K562 (cell line): ENCODE measurements at regions not wholly inside any gene's neighbourhood (a gene's known extent, or its start where the extent isn't known, plus 50 kb on each side); places are given as distances from the start of the nearest gene placed in this dataset.

ENCODE experiments used
- ATAC-seq: fragments of 200-7000 bp; cut with Tn5 transposase; 3 replicates; pipeline ENCODE4 v1.9.1; 2020; ENCODE audit warnings: moderate library complexity
- BruUV-seq: library from RNA; stranded (reverse); fragments of 400-500 nt; replicated peaks from 2 replicates; lab custom pipeline; 2021; lab: Mats Ljungman, UMichigan
- CTCF ChIA-PET: fragments of 300-600 bp; formaldehyde crosslinking; extraction: SDS; loops from one replicate; lab custom pipeline; 2021; ENCODE audit warnings: low intra/inter-chr PET ratio; lab: Yijun Ruan, JAX
- POLR2A ChIA-PET: fragments of 300-600, 350-650 bp; sonication (Branson Sonifier 250); formaldehyde crosslinking; extraction: SDS; loops from one replicate; lab custom pipeline; 2021; ENCODE audit warnings: antibody characterized with exemption, inconsistent platforms; lab: Yijun Ruan, JAX
- DNase-seq, 4 experiments: peaks; one replicate each; pipeline versions ENCODE4 v3.0.0 to v3.0.0-alpha.2; 2011 to 2018; ENCODE audit warnings: low spot score in 3 of 4, mixed read lengths in 3 of 4; ENCODE audit errors: extremely low read depth in 1 of 4
- FAIRE-seq: peaks from 2 replicates; lab custom pipeline; 2011; peaks lifted over from hg19 to GRCh38; lab: Jason Lieb, UNC
- H2AFZ ChIP-seq: 2 replicates; pipeline ENCODE4 v1.6.0; 2011; ENCODE audit warnings: low read depth, low read length, control low read depth, inconsistent platforms
- H3K27ac ChIP-seq: fragments of 200-600 bp; 3 replicates; pipeline ENCODE4 v1.8.0; 2011; ENCODE audit warnings: low read depth, mild to moderate bottlenecking, control low read depth, inconsistent platforms, low read length, moderate library complexity, mixed read lengths; ENCODE audit errors: extremely low read depth
- H3K27me3 ChIP-seq, 2 experiments: fragments of 300-600 bp in 1 of 2; 2 replicates in 1 of 2; 3 replicates in 1 of 2; pipeline versions ENCODE4 v1.6.0 to v1.8.0; 2011; ENCODE audit warnings: inconsistent platforms in 2 of 2, low read length in 2 of 2, mild to moderate bottlenecking in 1 of 2, mixed read lengths in 1 of 2, moderate library complexity in 1 of 2; ENCODE audit not compliant: control insufficient read depth in 2 of 2, insufficient read depth in 2 of 2
- H3K36me3 ChIP-seq: fragments of 300-600 bp; 3 replicates; pipeline ENCODE4 v1.8.0; 2011; ENCODE audit warnings: mild to moderate bottlenecking, low read length, inconsistent platforms; ENCODE audit not compliant: control insufficient read depth, insufficient read depth
- H3K4me1 ChIP-seq, 2 experiments: fragments of 200-600 bp in 1 of 2; replicated peaks in 1 of 2; 2 replicates in 1 of 2; 3 replicates in 1 of 2; pipeline versions ENCODE4 v1.5.1 to v1.8.0; 2011; ENCODE audit warnings: inconsistent platforms in 2 of 2, low read length in 2 of 2, mild to moderate bottlenecking in 1 of 2, mixed read lengths in 1 of 2, moderate library complexity in 1 of 2; ENCODE audit not compliant: control insufficient read depth in 2 of 2, insufficient read depth in 2 of 2
- H3K4me2 ChIP-seq: 2 replicates; pipeline ENCODE4 v1.6.1; 2011; ENCODE audit warnings: low read length, control low read depth, inconsistent platforms, mixed read lengths; ENCODE audit not compliant: insufficient read depth
- H3K4me3 ChIP-seq: fragments of 200-600 bp; sonication (generic), shearing (Covaris generic); 2 replicates; pipeline ENCODE4 v1.5.1; 2016; ENCODE audit warnings: control low read depth, inconsistent platforms
- H3K79me2 ChIP-seq: fragments of 200-600 bp; 3 replicates; pipeline ENCODE4 v1.8.0; 2011; ENCODE audit warnings: low read length, inconsistent platforms; ENCODE audit not compliant: control insufficient read depth, insufficient read depth
- H3K9ac ChIP-seq, 2 experiments: 2 replicates each; pipeline versions ENCODE4 v1.6.0 to v1.6.1; 2011; ENCODE audit warnings: low read depth in 2 of 2, low read length in 2 of 2, control low read depth in 1 of 2, inconsistent platforms in 1 of 2, mild to moderate bottlenecking in 1 of 2, mixed read lengths in 1 of 2; ENCODE audit not compliant: insufficient read depth in 1 of 2
- H3K9me1 ChIP-seq: one replicate; pipeline ENCODE4 v1.6.0; 2011; ENCODE audit warnings: inconsistent platforms, mild to moderate bottlenecking, low read length, moderate library complexity; ENCODE audit not compliant: control insufficient read depth, insufficient read depth
- H3K9me3 ChIP-seq: replicated peaks from 2 replicates; pipeline ENCODE4 v1.5.1; 2011; ENCODE audit warnings: low read depth, low read length, inconsistent platforms; ENCODE audit not compliant: control insufficient read depth, insufficient read depth
- H4K20me1 ChIP-seq: replicated peaks from 2 replicates; pipeline ENCODE4 v1.6.1; 2011; ENCODE audit warnings: low read length, inconsistent platforms, mixed read lengths; ENCODE audit not compliant: control insufficient read depth, insufficient read depth
- BRD9 ChIP-seq: fragments of 450-650 bp; IDR thresholded peaks from 2 replicates; pipeline ENCODE4 v1.6.1; 2018; ENCODE audit warnings: low read depth; ENCODE audit not compliant: partially characterized antibody
- ERF ChIP-seq: fragments of 450-650 bp; formaldehyde crosslinking; IDR thresholded peaks from 2 replicates; pipeline ENCODE4 v1.4.0; 2020; ENCODE audit warnings: mild to moderate bottlenecking, mixed read lengths
- FUS ChIP-seq: fragments of 200-400 bp; formaldehyde crosslinking; optimal IDR thresholded peaks from 2 replicates; pipeline ENCODE3; 2017; ENCODE audit warnings: low read depth, low read length
- GATAD2A ChIP-seq: fragments of 450-650 bp; IDR thresholded peaks from 2 replicates; pipeline ENCODE4 v1.6.1; 2017
- GTF3C2 ChIP-seq: IDR thresholded peaks from 3 replicates; pipeline ENCODE4 v1.6.1; 2011; ENCODE audit warnings: borderline replicate concordance, mild to moderate bottlenecking, moderate library complexity; ENCODE audit not compliant: insufficient read length; ENCODE audit errors: extremely low read depth
- KDM1A ChIP-seq, 2 experiments: fragments of 450-650 bp; IDR thresholded peaks; 2 replicates each; pipeline ENCODE4 v1.6.1; 2016; ENCODE audit warnings: mild to moderate bottlenecking in 2 of 2
- NFIC ChIP-seq: fragments of 450-650 bp; IDR thresholded peaks from 2 replicates; pipeline ENCODE4 v1.6.1; 2017; ENCODE audit warnings: mild to moderate bottlenecking, inconsistent platforms
- POLR2AphosphoS5 ChIP-seq: IDR thresholded peaks from 2 replicates; pipeline ENCODE4 v1.6.1; 2011; ENCODE audit warnings: mild to moderate bottlenecking, low read depth, low read length, moderate library complexity; ENCODE audit not compliant: control insufficient read depth, insufficient read depth
- RFX7 ChIP-seq: fragments of 250-450 bp; sonication (Bioruptor Pico); IDR thresholded peaks from 2 replicates; pipeline ENCODE4 v1.5.1; 2021; ENCODE audit warnings: mild to moderate bottlenecking
- SAFB2 ChIP-seq: fragments of 200-400 bp; formaldehyde crosslinking; IDR thresholded peaks from 2 replicates; pipeline ENCODE4 v1.6.1; 2018; ENCODE audit warnings: borderline replicate concordance, low read length, low read depth, moderate library complexity; ENCODE audit not compliant: severe bottlenecking
- SNIP1 ChIP-seq: fragments of 450-650 bp; IDR thresholded peaks from 2 replicates; pipeline ENCODE4 v1.7.1; 2017; ENCODE audit warnings: low read depth, mild to moderate bottlenecking
- SNRNP70 ChIP-seq: fragments of 200-400 bp; formaldehyde crosslinking; optimal IDR thresholded peaks from 2 replicates; pipeline ENCODE3; 2017; ENCODE audit warnings: low read depth, low read length
- ZBTB5 ChIP-seq: fragments of 450-650 bp; IDR thresholded peaks from 2 replicates; pipeline ENCODE4 v1.6.1; 2017; ENCODE audit warnings: antibody characterized with exemption
- ZNF165 ChIP-seq: fragments of 250-450 bp; sonication (Bioruptor Pico); IDR thresholded peaks from 2 replicates; pipeline ENCODE4 v1.4.0; 2020; ENCODE audit warnings: borderline replicate concordance
- ZNF324 ChIP-seq: fragments of 250-450 bp; sonication (Bioruptor Pico); IDR thresholded peaks from 2 replicates; pipeline ENCODE4 v1.4.0; 2020; ENCODE audit warnings: mild to moderate bottlenecking
- ZNF764 ChIP-seq: fragments of 250-450 bp; sonication (Bioruptor Pico); IDR thresholded peaks from 2 replicates; pipeline ENCODE4 v1.4.0; 2020; ENCODE audit warnings: low read depth, mild to moderate bottlenecking, moderate library complexity
- ZNF778 ChIP-seq: fragments of 450-650 bp; formaldehyde crosslinking; IDR thresholded peaks from 2 replicates; pipeline ENCODE4 v1.4.0; 2020; ENCODE audit warnings: mild to moderate bottlenecking, moderate library complexity
- in situ Hi-C: fragments of 300-500 bp; cut with MboI; formaldehyde crosslinking; loops from 4 replicates; pipeline ENCODE4 v1.15.0; 2018; ENCODE audit warnings: inconsistent platforms, mixed read lengths
- intact Hi-C: fragments of 100-400 bp; cut with micrococcal nuclease; formaldehyde crosslinking; loops from 2 replicates; pipeline ENCODE4 v1.14.2; 2022

GRCh38 chr14:54170301-54170700 lies 213.7 kb upstream of the BMP4 start:
- POLR2A ChIA-PET, result no interaction called here
- TF ChIP-seq SNRNP70 (no peak), ERF (CRISPR knock-in tag) (no peak), RFX7 (CRISPR knock-in tag) (no peak), FUS (no peak), GATAD2A (no peak), ZBTB5 (no peak), BRD9 (no peak), SNIP1 (no peak), ZNF778 (CRISPR knock-in tag) (no peak), ZNF324 (CRISPR knock-in tag) (no peak), GTF3C2 (no peak), POLR2AphosphoS5 (no peak), NFIC (no peak), ZNF165 (CRISPR knock-in tag) (no peak), ZNF764 (CRISPR knock-in tag) (no peak), SAFB2 (no peak), KDM1A (IDR thresholded peaks at IDR 0.05) (no peak)
- TF ChIP-seq, all 486 proteins: peak for 0
- Histone ChIP-seq H3K27ac (no peak overlapping the region), H2AFZ (no peak overlapping the region), H4K20me1 (no peaks in the 10 kb centered on the region), H3K36me3 (no peaks in the 10 kb centered on the region), H3K9me1 (no peaks in the 10 kb centered on the region), H3K9me3 (no peaks in the 10 kb centered on the region), H3K4me1 (no peaks in the 10 kb centered on the region), H3K4me3 (no peak overlapping the region), H3K27me3 (no peaks in the 10 kb centered on the region), H3K4me2 (no peak overlapping the region), H3K9ac (no peak overlapping the region), H3K79me2 (no peaks in the 10 kb centered on the region)
- FAIRE-seq, result no peak
- no TSS peak for BruUV-seq
- intact Hi-C loops (loop anchor here (10.0 kb wide), 1 partner anchor 236 kb away; no protein-coding TSS in a partner anchor), in situ Hi-C loops (no loop called here)
- CTCF ChIA-PET, result no interaction called here
- DNase-seq, result no peak
- no peak for ATAC-seq
